PFSK-1 (cell line): ENCODE measurements at regions not wholly inside any gene's neighbourhood (a gene's known extent, or its start where the extent isn't known, plus 50 kb on each side); places are given as distances from the start of the nearest gene placed in this dataset.

Source experiments
- POLR2AphosphoS5 ChIP-seq: IDR thresholded peaks from 2 replicates; pipeline ENCODE4 v1.6.1; 2012; ENCODE audit warnings: low read depth, mild to moderate bottlenecking, control low read depth, low read length, moderate library complexity
- TAF1 ChIP-seq: IDR thresholded peaks from 2 replicates; pipeline ENCODE4 v1.6.1; 2012; ENCODE audit warnings: low read length, control low read depth, borderline replicate concordance; ENCODE audit not compliant: insufficient read depth

DNA sequence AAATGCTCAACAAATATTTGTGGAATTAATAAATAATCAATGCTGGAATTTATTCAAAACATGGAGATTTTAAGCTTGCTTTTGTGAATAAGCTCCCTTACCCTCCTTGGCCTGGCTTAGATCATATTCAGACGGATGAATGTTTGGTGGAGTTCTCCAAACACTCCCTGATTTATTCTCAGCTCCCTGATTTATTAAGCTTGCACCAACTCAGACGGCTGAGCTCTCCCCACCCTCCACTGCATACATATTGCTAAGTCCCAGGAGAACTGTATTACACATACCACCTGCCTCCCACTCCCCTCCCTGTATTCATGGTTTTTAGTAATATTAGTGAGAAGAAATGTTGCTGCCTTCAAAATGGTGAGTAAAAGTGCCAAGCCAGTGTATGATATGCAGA lies 1057.5 kb downstream of the SORCS3 start:
- no peak for TF ChIP-seq TAF1
- no peak for TF ChIP-seq POLR2AphosphoS5
